Muscle of arm (tissue), 1 donor: ENCODE measurements at regions not wholly inside any gene's neighbourhood (a gene's known extent, or its start where the extent isn't known, plus 50 kb on each side); places are given as distances from the start of the nearest gene placed in this dataset.

Source experiments
- DNase-seq: peaks from one replicate; pipeline ENCODE4 v3.0.0-alpha.2; 2013

DNA sequence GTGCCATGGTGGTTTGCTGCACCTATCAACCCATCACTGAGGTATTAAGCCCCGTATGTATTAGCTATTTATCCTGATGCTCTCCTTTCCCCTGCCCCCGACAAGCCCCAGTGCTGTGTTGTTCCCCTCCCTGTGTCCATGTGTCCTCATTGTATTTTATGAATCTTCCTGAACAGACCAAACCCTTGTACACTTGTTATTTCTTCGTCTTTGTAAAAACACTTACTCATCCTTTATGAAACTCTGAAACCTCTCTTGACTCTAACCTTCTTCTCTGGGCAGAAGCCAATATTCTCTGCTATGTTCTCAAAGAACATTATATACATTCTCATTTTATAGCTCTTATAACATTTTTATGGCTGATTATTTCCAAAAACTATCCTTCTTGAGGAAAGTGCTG, 746.9 kb downstream of the EFNB2 start:
- DNase-seq: no peak

DNA sequence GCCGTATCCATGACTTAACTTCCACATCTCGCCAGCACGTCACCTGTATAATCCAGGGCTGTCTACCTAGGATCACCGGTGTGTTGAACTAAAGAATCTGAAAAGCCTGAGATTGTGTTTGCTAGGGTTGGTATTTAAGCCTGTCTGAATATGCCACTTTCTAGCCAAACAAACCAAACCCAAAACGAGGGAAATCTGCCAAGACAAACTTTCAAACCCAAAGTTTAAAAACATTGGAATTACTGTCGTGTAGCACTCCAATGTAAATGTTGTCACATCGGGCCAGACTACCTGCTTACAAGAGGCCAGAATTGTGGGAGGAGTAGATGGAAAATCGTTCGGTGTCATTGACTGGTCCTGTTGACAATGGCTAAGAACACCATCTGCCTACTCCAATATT, 747.8 kb downstream of the EFNB2 start:
- no peak for DNase-seq

DNA sequence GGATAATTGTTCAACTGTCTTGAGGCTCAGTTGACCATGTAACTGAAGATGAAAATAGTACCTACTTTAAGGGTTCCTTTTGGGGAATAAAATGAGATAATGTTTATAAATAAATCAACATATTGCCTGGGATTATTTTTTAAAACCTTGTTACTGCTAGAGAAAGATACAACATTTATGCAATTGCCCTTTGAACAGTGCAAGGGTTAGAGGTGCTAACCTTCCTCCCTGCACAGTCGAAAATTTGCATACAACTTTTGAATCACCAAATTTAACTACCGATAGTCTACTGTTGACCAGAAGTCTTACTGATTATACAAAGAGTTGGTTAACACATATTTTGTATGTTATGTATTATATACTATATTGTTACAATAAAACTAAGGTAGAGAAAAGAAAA, 750.0 kb downstream of the EFNB2 start:
- no peak for DNase-seq

DNA sequence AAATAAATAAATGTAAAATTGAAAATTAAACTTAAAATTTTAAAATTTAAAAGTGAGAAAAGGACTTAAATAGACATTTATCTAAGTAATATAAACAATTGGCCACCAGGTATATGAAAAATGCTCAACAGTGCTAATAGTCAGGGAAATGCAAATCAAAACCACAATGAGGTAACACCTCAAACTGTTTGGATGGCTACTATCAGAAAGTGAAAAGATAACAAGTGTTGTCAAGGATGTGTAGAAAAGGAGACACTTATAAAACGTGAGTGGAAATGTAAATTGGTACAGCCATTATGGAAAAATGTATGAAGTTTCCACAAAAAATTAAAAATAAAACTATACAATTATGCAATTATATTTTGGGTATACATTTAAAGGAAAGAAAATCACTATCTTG, 752.2 kb downstream of the EFNB2 start:
- no peak for DNase-seq

DNA sequence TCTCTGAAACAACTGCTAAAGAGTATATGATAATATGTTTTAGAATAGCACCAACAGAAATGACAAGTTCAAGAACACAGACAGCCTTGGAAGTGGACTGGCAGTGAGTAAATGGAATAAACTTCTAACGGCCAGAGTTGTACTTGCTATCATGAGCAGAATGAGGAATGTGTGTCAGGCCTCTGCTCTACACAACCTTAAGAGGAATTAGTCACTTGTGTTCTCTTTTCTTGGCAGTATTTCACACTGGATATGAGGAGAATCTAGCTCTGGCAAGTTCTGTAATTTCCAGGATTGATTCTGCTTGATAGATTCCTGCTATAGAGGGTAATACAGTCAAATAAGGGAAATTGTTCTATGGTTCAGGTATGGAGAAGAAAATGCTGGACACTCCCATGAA, 757.3 kb downstream of the EFNB2 start:
- no peak for DNase-seq

DNA sequence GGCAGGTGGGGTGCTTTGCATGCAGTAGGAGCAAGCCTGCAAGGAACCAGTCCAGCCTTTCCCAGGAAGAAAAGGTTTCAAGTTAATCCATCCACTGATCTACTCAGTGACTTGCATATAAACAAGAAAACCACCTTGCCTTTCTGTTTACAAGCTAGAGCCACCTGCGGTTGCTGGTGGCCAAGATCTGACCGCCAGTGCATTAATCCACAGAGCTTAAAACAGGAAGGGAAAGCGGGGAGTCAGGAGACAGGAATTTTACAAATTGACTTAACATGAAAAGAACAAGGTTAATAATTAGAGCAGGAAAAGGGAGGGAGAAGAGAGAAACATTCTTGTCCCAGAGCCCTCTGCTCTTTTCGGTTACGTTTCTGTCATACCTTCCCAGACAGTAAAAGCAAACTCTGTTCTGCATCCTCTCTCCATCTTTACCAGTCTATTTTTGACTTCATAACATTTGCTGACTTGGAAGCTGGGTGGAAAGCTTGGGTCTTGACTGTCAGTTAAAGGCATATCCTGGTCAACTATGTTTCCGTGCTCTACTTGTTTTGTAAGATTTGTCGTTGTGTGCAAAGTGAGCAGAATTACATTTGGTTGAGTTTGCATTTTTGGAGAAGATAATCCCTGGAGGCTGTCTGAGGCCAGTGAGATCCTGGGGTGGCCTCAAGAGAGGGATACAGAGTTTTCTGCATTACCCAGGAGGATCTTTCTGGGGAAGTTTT, 760.6 kb downstream of the EFNB2 start:
- DNase-seq: no peak

DNA sequence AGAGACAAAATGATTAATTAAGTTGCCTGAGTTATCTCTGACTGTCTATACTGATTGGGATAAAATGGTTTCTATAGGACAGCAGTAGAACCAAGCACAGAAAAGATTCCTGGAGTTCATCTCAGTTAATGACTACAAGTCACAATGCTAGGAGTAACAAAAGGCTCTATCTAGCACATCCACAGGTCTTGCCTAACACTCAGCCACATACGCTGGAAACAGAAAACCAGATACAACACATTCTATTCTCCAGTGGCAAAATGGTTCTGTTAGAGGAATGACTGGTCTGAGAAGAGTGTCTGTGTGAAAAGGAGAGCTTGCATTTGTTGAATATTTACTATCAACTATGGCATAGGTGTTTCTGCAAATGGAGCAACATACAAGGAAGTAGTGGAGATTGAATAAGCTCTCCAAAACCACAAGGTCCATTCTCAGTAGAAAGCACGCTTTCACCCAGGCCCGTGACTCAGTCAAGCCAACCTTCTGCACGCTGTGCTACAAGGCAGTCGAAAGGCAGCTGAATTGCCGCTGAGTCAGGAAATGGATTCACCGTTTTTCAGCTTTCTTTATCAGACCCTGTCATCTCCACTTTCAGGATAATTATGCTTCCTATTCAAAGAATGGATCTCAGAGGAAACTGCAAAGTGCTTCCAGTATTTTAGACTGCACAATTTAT, 761.5 kb downstream of the EFNB2 start:
- DNase-seq: no peak

DNA sequence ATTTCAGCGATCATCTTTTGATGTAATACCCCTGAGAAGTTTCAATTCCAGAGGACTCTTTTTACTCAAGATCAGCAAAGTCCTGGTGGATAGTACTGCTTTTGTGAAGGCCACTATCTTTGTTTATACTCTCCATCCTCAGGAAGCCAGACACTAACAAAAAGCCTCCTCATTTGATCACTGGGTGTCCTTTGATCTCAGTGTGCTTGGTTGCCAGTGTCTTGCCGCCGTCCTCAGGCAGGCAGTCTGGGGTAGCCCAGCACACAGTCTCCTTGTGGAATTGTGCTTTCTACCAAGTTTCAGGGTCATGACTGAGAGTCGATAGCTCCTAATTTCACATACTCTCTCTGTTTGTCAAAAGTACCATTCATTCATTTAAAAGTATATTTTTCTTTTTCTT, 762.2 kb downstream of the EFNB2 start:
- no peak for DNase-seq

DNA sequence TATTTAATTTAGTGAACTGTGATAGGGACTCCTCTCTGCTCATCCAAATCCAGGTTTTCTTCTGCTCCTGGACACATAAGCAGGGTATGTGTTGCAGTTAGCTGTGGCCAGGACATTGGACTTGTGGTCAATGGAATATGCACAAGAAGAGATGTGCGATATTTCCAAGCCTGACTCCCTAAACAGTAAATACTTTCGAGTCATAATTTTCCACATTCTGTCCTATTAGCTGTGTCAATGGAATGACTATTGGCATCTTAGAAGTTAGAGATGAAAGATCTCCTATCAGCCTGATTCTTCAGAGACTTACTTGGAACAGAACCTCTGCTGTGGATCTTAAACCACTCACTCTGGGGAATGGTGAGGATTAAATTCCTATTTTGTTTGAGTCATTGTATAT, 771.0 kb downstream of the EFNB2 start:
- no peak for DNase-seq

DNA sequence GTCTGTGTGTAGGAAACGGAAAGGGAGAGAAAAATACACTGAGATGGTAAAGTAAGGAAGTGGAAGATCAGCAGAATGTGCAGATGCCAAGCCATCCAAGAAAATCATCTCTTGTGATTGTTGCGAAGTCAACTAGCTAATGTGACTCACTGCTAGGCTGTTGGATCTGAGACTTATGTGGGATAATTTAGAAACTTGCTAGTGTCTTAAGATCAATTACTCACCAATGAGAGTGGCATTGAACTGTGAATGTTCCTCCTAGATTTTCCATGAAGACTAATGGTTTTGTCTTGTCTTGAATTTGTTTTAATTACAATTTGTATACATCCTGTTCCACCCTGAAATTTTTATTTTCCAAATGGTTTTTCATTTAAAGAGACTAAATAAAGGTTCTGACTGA, 771.6 kb downstream of the EFNB2 start:
- no peak for DNase-seq

DNA sequence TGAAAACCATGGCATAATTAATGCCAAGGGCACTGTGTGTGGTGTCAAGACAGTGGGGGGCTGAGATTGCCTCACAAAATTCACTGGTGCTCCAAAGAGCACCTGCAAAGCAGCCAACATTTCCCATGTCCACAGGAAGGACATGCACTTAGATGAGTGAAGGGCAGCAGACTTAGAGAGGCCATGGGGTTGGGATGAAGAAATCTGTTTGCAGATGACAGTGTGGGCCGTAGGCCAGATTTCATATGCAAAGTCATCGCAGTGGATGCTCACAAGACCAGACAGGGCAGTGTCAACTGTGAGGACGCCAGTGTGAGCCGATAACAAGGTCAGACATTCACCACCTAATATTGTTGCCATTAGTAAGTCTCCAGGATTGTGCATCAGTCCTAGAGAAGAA, 773.4 kb downstream of the EFNB2 start:
- DNase-seq: no peak

DNA sequence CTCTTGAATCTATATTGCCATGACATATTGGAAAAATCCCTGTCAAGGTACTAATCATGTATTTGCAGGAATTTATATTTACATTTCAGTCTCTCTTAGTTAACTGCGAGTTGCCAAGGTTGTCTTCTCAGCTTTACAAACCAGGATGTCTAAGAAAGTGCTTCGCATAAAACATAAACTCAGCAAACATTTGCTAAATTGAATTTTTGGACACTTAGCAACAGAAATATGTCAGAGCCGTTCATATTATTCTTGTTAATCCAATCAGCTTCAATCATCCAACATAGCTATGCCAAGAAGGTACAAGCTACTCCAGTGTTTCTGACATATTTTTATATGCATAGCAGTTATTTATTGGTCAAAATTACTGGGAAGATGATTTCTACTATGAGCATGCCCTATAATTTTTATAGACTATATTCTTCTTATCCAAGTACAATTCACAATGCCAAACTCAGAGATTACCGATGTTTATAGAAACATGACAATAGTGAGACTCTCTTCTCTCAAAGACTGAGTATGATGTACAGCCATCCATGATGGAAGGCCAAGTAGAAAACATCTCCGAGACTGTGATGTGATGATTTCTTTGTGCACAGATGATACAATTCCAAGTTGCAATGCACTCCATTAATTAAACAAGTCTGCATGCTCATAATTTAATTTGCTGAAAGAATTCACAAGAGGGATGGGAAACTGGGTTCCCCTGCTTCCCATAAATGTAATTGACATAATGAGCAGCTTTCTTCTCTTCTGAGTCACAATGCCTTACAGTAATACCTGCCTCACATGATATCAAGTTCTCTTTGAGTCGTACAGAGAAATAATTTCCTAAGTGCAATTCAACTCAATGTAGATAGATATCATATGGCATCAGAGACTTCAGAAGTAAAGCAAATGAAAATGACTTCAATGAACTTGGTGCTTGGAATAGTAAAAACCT, 776.3 kb downstream of the EFNB2 start:
- no peak for DNase-seq

DNA sequence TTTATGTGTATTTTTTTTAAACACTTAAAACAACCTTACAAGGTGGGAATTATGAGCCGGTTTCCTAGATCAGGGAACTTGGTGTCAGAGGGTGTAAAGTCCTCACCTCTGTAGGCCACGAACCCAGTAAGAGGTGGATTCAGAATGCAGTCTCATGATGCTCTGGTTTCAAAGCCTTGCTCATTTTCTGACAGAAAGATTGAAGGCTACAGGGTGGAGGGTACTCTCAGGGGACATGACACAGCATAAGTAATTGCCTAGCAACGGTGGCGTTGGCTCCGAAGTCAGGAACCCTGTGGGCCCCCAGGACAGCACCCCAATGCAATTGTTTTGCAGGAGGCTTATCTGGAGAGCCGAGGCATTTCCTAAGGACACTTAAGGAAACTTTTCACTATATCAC, 794.7 kb downstream of the EFNB2 start:
- no peak for DNase-seq

DNA sequence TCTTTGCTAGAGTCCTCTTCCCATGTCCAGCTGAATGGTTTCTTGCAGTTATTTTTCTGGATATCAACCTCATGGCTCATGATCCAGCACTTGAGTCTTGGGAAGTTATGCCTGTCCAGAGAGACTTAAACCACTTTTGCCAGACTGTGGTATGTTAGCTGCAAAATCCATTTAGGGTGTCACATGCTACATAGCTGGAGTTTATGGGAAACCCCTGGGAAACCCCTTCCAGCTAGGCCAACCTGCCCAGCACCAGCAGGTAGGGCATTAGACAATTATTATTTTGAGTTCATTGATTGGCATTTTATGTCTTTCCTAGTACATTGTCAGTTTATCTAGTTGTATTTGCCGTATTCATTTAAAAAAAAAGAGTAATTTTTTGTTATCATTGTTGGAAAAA, 797.8 kb downstream of the EFNB2 start:
- DNase-seq: no peak

DNA sequence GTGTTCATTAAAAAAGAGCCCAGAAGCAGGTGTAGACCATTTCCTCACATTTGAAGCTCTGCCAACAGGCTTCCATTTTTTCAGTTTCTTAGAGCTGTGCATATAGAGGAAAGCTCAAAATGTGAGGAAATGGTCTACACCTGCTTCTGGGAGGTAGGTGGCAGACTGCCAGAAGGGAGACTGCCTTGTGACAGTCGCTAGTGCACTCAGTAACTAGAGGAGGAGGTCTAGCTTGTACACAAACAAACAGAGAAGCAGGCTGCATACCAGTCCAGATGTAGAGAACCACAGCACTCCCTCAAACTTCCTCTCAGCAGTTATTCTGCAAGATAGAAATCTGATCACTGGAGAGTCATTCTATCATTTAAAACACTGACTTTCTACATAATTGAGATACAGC, 800.2 kb downstream of the EFNB2 start:
- no peak for DNase-seq

DNA sequence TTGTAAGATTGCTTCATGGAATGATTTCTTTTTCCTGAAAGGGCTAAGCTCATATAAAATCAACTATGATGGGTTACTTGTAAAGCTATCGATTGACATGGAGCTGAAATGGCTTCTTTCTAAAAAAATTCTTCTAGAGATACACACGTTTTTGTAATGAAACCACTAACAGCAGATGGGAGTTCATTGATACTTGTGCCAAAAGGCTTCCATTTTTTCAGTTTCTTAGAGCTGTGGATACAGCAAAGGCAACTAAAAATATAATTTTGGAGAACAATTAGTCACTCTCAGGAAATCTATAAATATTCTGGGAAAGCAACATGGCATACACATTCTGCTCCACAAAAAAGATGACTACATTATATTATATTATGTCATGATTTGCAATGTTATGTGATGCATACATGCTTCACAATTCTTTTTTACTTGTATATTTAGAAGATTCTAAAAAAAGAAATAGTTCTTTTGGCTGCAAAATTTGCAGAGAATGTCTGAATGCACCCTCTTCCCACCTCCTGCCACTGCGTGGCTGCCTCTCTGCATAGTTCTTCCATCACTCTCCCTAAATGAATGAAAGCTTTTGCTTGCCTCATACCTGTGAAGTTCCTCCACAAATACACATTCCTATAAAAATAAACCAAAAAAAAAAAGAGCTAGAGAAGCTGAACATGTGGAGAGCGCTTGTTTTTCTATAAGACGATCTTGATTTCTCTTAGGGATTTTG, 802.5 kb downstream of the EFNB2 start:
- DNase-seq: no peak

DNA sequence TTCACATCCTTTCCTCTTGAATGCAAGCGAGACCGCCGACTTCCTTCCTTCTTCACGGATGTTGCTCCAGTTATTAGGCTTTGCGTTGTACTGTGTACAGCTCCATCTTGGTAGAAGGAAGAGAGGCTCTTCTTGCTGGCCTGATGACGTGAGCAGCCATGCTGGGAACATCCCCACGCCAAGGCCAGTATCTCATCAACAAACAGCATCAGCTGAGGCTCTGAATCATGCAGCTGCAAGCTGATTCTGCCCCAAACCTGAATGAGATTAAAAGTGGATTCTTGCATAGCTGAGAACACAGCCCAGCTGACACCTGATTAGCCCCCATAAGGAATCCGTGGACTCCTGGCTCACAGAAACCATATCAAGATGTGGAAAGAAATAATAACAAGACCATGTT, 809.6 kb downstream of the EFNB2 start:
- DNase-seq: no peak

DNA sequence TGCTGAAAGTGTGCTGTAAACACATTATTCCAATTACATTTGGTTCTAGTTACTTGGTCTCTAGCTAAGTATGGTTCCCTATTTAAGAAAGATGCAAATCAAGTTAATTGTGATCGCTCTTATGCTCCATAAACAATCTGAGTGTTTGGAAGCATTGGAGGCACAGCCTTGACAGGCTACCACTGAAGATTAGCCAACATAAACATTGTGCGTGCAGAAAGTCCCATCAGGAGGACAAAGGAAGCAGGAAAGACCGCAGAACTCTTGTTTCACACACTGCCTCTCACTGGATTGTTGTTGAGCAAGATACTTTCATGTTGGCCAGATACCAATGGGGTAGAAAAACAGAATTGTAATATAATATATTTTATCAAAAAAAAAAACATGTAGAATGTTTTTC, 814.4 kb downstream of the EFNB2 start:
- no peak for DNase-seq

DNA sequence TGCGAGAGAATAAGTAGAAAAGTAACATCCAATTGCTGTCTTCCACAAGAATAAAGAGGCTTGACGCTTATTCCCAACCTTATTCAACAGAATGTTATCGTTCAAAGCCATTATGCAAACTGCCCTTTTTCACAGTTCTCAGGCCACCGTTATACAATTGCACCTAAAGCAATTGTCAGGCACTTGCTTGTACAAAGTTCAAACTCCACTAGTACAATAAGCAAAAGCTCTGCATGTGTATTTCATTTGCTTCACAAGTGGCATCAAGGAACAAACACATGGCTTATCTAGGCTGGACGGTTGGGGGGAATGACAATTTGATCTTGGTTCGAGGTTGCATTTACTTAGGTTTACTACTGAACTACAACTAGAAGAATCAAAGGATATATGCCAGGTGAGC, 815.6 kb downstream of the EFNB2 start:
- DNase-seq: no peak

DNA sequence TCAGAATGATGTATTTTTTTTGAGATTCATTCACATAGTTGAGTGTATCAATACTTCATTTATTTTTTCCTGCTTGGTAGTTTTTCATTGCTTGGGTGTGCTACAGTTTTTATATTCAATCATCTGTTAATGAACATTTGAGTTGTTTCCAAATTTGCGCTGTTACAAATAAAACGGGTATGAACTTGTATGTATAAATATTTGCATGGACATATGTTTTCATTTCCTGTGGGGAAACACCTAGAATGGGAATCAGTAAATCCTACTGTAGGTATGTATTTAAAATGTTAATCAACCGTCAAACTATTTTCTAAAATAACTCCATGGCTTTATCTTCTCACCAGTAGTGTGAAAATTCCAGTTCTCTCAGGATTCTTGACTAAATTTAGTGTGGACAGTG, 826.3 kb downstream of the EFNB2 start:
- DNase-seq: no peak

DNA sequence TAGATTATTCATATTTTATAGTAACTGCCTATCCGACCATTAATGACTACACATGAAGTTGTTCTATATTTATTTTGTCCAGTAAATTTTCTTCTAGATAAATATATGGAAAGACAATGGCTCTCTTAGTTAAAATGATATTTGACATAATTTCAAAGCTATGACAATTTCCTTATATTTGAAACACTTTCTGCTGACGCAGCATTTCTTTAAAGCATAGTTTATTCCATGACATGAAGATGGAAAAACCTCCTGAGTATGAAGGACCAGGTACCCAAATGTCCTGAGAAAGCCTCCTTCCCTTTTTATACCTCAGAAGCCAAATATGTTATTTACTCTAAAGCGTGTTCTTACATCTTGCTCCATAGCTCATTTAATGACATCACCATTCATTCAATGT, 831.6 kb downstream of the EFNB2 start:
- DNase-seq: no peak

DNA sequence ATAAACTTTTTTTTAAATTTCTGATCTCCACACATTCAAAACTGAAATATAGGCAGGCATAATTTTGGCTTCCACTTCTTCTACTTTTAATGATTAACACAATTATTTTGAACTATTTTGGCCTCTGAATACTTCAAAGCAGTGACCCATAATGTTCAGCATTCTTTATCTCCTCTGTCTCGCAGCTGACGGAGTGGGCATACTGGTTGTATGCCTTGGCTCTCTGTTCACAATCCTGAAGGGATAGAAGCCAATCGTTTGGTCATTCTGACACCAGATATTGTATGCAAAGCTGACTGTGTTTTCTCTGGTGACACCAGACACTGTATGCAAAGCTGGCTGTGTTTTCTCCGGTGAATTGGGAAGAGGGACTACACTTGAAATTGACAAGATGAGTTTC, 833.0 kb downstream of the EFNB2 start:
- no peak for DNase-seq
